NT2/D1 (cell line): ENCODE measurements at regions not wholly inside any gene's neighbourhood (a gene's known extent, or its start where the extent isn't known, plus 50 kb on each side); places are given as distances from the start of the nearest gene placed in this dataset.

Experiments used
- DNase-seq: peaks from one replicate; pipeline ENCODE4 v3.0.0-alpha.2; 2011; ENCODE audit warnings: low read depth, low spot score
- H3K27me3 ChIP-seq: 2 replicates; pipeline ENCODE4 v1.6.0; 2011; ENCODE audit warnings: mild to moderate bottlenecking; ENCODE audit not compliant: insufficient read length, insufficient read depth
- H3K36me3 ChIP-seq: 2 replicates; pipeline ENCODE4 v1.6.1; 2011; ENCODE audit warnings: mild to moderate bottlenecking, low read length, mixed read lengths; ENCODE audit not compliant: insufficient read depth, insufficient read length
- H3K4me1 ChIP-seq: 2 replicates; pipeline ENCODE4 v1.5.1; 2011; ENCODE audit not compliant: insufficient read depth, insufficient read length
- H3K4me3 ChIP-seq: 2 replicates; pipeline ENCODE4 v1.5.1; 2011; ENCODE audit warnings: low read depth; ENCODE audit not compliant: insufficient read length
- H3K9ac ChIP-seq: 2 replicates; pipeline ENCODE4 v1.6.0; 2011; ENCODE audit warnings: low read depth; ENCODE audit not compliant: insufficient read length
- H3K9me3 ChIP-seq: 2 replicates; pipeline ENCODE4 v1.5.1; 2011; ENCODE audit warnings: mild to moderate bottlenecking, low read length; ENCODE audit not compliant: insufficient read depth
- SUZ12 ChIP-seq: IDR thresholded peaks from 2 replicates; pipeline ENCODE4 v1.6.1; 2011; ENCODE audit not compliant: insufficient read length, insufficient read depth; ENCODE audit errors: extremely low read depth
- YY1 ChIP-seq: IDR thresholded peaks from 2 replicates; pipeline ENCODE4 v1.6.1; 2011; ENCODE audit not compliant: insufficient read length, insufficient read depth
- ZNF274 ChIP-seq: IDR thresholded peaks from 2 replicates; pipeline ENCODE4 v1.6.1; 2011; ENCODE audit warnings: mild to moderate bottlenecking, low read depth, low read length

DNA sequence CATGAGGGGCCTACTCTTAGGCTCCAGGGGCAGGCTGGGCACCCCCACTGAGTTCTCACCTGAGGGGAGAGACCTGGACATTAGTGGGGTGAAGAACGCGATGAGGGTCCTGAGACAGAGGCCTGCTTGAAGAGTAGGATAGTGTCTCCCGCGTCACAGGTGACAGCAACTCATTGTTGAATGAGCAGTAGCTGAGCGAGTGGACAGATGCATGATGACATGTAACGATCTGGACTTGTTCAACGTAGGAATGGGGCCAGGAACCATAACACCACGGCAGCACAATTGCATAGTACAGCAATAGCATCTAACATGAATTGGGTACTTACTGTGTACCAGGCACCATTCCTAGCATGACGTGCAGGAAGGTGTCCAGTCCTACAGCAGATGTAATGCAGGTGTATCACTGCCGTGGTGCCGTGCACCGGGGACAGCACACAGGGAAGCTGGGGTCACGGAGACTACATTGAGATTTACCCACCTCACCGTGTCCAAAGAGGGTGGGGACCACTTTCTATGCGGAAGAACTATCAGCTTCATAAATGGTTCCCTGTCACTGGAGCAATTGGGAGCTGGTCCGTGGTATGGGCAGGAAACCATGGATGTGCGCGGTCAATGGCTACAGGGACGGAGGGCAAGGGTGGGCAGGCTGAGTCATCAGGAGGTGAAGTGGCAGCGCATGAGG, 1019.1 kb downstream of the TBC1D22A start:
- Histone ChIP-seq H3K4me1 (no peaks in the 10 kb centered on the region), H3K36me3 (no peaks in the 10 kb centered on the region), H3K9ac (no peak overlapping the region), H3K27me3 (no peaks in the 10 kb centered on the region), H3K4me3 (no peak overlapping the region), H3K9me3 (peaks cover 15% of the 10 kb centered on the region; the same call in 1 of the 2 replicates)
- no peak for TF ChIP-seq ZNF274
- TF ChIP-seq YY1: no peak
- no peak for DNase-seq

- H3K4me3 ChIP-seq: no peak overlapping the region
- H3K9me3 ChIP-seq: peaks cover 14% of the 10 kb centered on the region; the same call in 1 of the 2 replicates
- no peaks in the 10 kb centered on the region for H3K4me1 ChIP-seq
- H3K9ac ChIP-seq: no peak overlapping the region
- no peak for DNase-seq
- H3K27me3 ChIP-seq: no peaks in the 10 kb centered on the region
- TF ChIP-seq YY1 (no peak), ZNF274 (no peak), SUZ12 (no peak)
- no peaks in the 10 kb centered on the region for H3K36me3 ChIP-seq
These were observed 1018.6 kb downstream of the TBC1D22A start for GRCh38 chr22:47781024-47781423.

GRCh38 chr22:47780281-47780875, 1017.9 kb downstream of the TBC1D22A start:
- DNase-seq: no peak
- H3K4me1 ChIP-seq: no peaks in the 10 kb centered on the region
- TF ChIP-seq YY1: no peak
- TF ChIP-seq SUZ12: no peak
- TF ChIP-seq ZNF274: no peak
- H3K9me3 ChIP-seq: peaks cover 7% of the 10 kb centered on the region; the same call in 1 of the 2 replicates
- no peak overlapping the region for H3K4me3 ChIP-seq
- no peaks in the 10 kb centered on the region for H3K36me3 ChIP-seq
- H3K27me3 ChIP-seq: no peaks in the 10 kb centered on the region
- no peak overlapping the region for H3K9ac ChIP-seq

- DNase-seq: no peak
These were observed 1017.0 kb downstream of the TBC1D22A start for GRCh38 chr22:47779474-47779873.

GRCh38 chr22:47778160-47778658, 1015.8 kb downstream of the TBC1D22A start:
- Histone ChIP-seq H3K9me3 (no peaks in the 10 kb centered on the region), H3K36me3 (no peaks in the 10 kb centered on the region), H3K9ac (no peak overlapping the region), H3K4me3 (no peak overlapping the region), H3K4me1 (no peaks in the 10 kb centered on the region), H3K27me3 (no peaks in the 10 kb centered on the region)
- DNase-seq: no peak
- TF ChIP-seq ZNF274 (no peak), SUZ12 (no peak), YY1 (no peak)

More at GRCh38 chr22:47779474-47779873, 1017.0 kb downstream of the TBC1D22A start:
- no peak overlapping the region for H3K9ac ChIP-seq
- H3K4me3 ChIP-seq: no peak overlapping the region
- no peaks in the 10 kb centered on the region for H3K9me3 ChIP-seq
- no peaks in the 10 kb centered on the region for H3K4me1 ChIP-seq
- H3K27me3 ChIP-seq: no peaks in the 10 kb centered on the region
- H3K36me3 ChIP-seq: no peaks in the 10 kb centered on the region
- TF ChIP-seq SUZ12: no peak
- no peak for TF ChIP-seq YY1
- no peak for TF ChIP-seq ZNF274

DNA sequence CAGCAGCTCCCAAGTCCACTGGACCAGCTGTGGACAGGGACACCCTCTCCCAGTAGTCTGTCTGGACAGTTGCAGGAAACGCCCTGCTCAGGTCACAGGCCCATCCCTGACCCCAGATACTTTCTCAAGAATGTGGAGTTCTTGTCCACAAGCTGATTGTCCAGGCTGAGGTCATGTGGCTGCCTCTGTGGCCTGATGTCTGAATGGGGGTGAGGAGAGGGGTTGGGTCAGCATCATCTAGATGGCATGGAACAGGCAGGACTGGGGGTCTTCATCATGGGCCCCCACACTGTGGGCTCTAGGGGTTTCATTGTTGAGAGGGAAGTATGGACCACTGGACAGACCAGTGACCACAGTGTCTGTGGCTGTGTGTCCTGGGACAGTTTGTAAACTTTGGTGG, 1015.0 kb downstream of the TBC1D22A start:
- H3K36me3 ChIP-seq: no peaks in the 10 kb centered on the region
- no peaks in the 10 kb centered on the region for H3K9me3 ChIP-seq
- no peaks in the 10 kb centered on the region for H3K27me3 ChIP-seq
- DNase-seq: no peak
- H3K9ac ChIP-seq: no peak overlapping the region
- no peak overlapping the region for H3K4me3 ChIP-seq
- TF ChIP-seq ZNF274 (no peak), YY1 (no peak), SUZ12 (no peak)
- no peaks in the 10 kb centered on the region for H3K4me1 ChIP-seq

DNA sequence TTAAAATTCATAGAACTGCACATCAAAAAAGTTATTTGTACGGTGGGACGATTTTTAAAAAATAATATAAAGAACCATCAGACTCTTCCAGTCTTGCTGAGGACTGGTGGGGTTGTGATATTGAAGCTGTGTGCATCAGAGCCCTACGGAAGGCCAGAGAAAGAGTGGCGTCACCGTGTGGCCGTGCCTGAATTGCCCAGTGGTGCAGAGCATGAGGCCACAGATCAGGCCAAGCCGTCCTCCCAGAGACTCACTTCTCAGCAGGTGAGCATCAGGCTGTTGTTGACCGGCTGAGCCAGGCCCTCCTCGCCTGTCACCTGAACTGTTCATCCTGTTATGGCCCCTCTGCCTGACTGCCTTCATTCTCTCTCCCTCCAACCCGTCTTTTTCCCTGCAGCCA, 1013.9 kb downstream of the TBC1D22A start:
- H3K27me3 ChIP-seq: no peaks in the 10 kb centered on the region
- no peaks in the 10 kb centered on the region for H3K9me3 ChIP-seq
- DNase-seq: no peak
- TF ChIP-seq SUZ12: no peak
- no peak for TF ChIP-seq ZNF274
- TF ChIP-seq YY1: no peak
- no peak overlapping the region for H3K4me3 ChIP-seq
- no peaks in the 10 kb centered on the region for H3K36me3 ChIP-seq
- no peak overlapping the region for H3K9ac ChIP-seq
- H3K4me1 ChIP-seq: no peaks in the 10 kb centered on the region
